AG09319 (cell line): ENCODE measurements at regions not wholly inside any gene's neighbourhood (a gene's known extent, or its start where the extent isn't known, plus 50 kb on each side); places are given as distances from the start of the nearest gene placed in this dataset.
"Not testable (repeated sequence)": the region's sequence is repeated elsewhere in the genome, so short reads cannot be mapped to it uniquely, and the experiment has no call there.

Experiments used
- DNase-seq: peaks from one replicate; pipeline ENCODE4 v3.0.0-alpha.2; 2010; ENCODE audit warnings: low read depth; ENCODE audit errors: extremely low read depth
- CTCF ChIP-seq: IDR thresholded peaks from 2 replicates; pipeline ENCODE4 v1.5.1; 2011; ENCODE audit warnings: low read depth, mild to moderate bottlenecking, inconsistent platforms, low read length, moderate library complexity

- no peak for DNase-seq
- TF ChIP-seq CTCF: no peak
Measured at GRCh38 chr18:43846299-43846698, 569.0 kb upstream of the SYT4 start.

- DNase-seq: peak; percentile 30
- no peak for TF ChIP-seq CTCF
Measured at GRCh38 chr18:43847164-43848091, 570.1 kb upstream of the SYT4 start.

- not testable (repeated sequence) for DNase-seq
Measured at GRCh38 chr18:43849831-43850230, 572.5 kb upstream of the SYT4 start.

- no peak for TF ChIP-seq CTCF
- DNase-seq: no peak
Measured at GRCh38 chr18:43855376-43855775, 578.1 kb upstream of the SYT4 start.

GRCh38 chr18:43863180-43863579 is 585.9 kb upstream of the SYT4 start:
- no peak for TF ChIP-seq CTCF
- DNase-seq: no peak

GRCh38 chr18:43866696-43867095 is 589.4 kb upstream of the SYT4 start:
- TF ChIP-seq CTCF: no peak
- DNase-seq: no peak

GRCh38 chr18:43868497-43868995 is 591.3 kb upstream of the SYT4 start:
- no peak for TF ChIP-seq CTCF
- DNase-seq: no peak
